ENCODE measurements at regions not wholly inside any gene's neighbourhood (a gene's known extent, or its start where the extent isn't known, plus 50 kb on each side); places are given as distances from the start of the nearest gene placed in this dataset.

DNA sequence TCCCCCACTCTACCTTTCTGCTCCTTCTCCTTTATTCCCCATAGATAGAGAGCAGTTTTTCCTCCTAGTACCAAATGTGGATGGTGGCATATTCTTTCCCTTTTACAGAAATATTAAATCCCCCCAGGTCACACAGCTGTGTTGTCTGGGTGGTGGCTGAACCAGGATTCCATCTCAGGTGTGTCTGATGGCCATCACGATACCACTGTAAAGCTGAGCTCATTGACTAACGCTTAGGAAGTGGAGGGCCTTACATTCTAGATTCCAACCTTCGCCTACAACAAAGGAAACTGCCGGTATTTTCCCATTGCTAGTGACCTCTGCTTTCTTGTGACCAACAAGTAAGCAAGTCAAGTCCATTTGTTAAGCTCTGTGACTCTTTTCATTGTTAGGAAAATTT is 131.9 kb upstream of the KLF4 start:
- Mint-ChIP-seq H3K9me3 (peaks cover 9% of the 10 kb centered on the region), H3K27ac (no peak overlapping the region), H3K27me3 (ENCODE audit: low read depth, poor library complexity) (peaks cover 20% of the 10 kb centered on the region), H3K36me3 (ENCODE audit: low read depth) (no peaks in the 10 kb centered on the region), H3K4me3 (no peak overlapping the region), H3K4me1 (peaks cover 9% of the 10 kb centered on the region)
- no peak for DNase-seq
- no peak for TF ChIP-seq CTCF (IDR thresholded peaks at IDR 0.05)

DNA sequence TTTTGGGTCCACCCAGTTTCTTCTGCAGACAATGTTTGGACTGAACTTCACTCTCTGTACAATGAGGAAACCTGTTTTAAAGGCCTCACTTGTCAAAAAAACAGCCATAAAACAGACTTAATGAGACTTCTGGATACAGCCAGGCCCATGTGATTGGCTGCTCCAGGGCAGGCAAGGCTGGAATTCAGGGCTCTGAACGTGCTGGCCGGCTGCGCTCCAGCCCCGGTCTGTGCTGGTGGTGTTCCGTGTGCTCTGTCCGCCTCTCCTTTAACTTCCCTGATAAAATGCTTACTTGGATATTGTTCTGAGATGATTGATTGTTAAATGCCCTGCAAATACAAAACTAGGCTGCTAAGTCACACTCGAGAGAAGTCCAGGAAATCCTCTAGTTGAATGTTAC is 131.2 kb upstream of the KLF4 start:
- Mint-ChIP-seq H3K36me3 (ENCODE audit: low read depth) (no peaks in the 10 kb centered on the region), H3K4me3 (no peak overlapping the region), H3K9me3 (peaks cover 9% of the 10 kb centered on the region), H3K27me3 (ENCODE audit: low read depth, poor library complexity) (peaks cover 22% of the 10 kb centered on the region), H3K27ac (no peak overlapping the region), H3K4me1 (peaks cover 5% of the 10 kb centered on the region)
- no peak for TF ChIP-seq CTCF (IDR thresholded peaks at IDR 0.05)
- no peak for DNase-seq

DNA sequence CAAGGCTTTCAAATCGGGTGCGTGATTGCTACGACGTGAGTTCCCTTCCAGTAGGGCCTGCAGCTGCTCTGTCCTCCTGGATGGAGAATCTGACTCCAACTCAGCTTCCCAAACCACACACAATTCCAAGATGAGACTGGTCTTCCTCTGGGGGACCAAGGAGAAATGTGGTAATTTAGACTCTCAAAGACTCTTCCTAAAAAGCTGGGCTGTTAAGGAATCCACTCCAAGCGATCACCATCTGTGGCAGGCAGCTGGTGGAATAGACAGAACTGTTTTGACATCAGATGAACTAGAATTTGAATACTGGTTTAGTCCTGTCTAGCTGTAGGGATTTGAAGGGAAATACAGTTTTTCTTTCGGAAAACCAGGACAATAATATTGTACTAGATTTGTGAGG is 130.7 kb upstream of the KLF4 start:
- H3K9me3 Mint-ChIP-seq = peaks cover 9% of the 10 kb centered on the region
- peaks cover 19% of the 10 kb centered on the region for H3K27me3 Mint-ChIP-seq (ENCODE audit: low read depth, poor library complexity)
- H3K36me3 Mint-ChIP-seq (ENCODE audit: low read depth) = no peaks in the 10 kb centered on the region
- no peak overlapping the region for H3K27ac Mint-ChIP-seq
- peaks cover 5% of the 10 kb centered on the region for H3K4me1 Mint-ChIP-seq
- no peak for DNase-seq
- no peak for TF ChIP-seq CTCF (IDR thresholded peaks at IDR 0.05)
- no peak overlapping the region for H3K4me3 Mint-ChIP-seq

DNA sequence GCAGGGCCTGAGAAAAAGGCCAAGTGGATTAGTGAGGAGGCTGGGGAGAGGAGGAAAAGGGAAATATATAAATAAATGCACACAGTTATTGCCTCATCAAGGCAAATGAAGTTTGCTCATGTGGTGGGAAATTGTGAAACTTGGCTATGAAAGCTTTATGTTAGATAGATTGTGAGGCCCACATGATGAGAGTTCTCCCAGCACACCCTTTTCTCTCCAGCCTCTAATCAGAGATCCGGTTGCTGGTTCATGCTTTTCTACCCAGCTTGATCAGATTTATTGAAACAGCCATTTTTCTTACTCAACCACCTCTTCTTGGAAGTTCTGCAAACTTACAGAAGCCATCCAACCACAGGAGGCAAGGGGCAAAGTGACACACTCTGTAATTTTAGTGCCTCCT is 125.8 kb upstream of the KLF4 start:
- peaks cover 12% of the 10 kb centered on the region for H3K27me3 Mint-ChIP-seq (ENCODE audit: low read depth, poor library complexity)
- no peak for DNase-seq
- no peak for TF ChIP-seq CTCF (IDR thresholded peaks at IDR 0.05)

GRCh38 chr9:107614765-107615164 is 125.2 kb upstream of the KLF4 start:
- no peak for DNase-seq
- H3K4me1 Mint-ChIP-seq = peaks cover 10% of the 10 kb centered on the region
- H3K36me3 Mint-ChIP-seq (ENCODE audit: low read depth) = no peaks in the 10 kb centered on the region
- no peak overlapping the region for H3K27ac Mint-ChIP-seq
- peaks cover 12% of the 10 kb centered on the region for H3K27me3 Mint-ChIP-seq (ENCODE audit: low read depth, poor library complexity)
- TF ChIP-seq CTCF (IDR thresholded peaks at IDR 0.05) = no peak
- H3K9me3 Mint-ChIP-seq = no peaks in the 10 kb centered on the region
- H3K4me3 Mint-ChIP-seq = no peak overlapping the region

More for the DNA sequence above, 125.8 kb upstream of the KLF4 start:
- Mint-ChIP-seq H3K9me3 (no peaks in the 10 kb centered on the region), H3K4me1 (peaks cover 6% of the 10 kb centered on the region), H3K36me3 (ENCODE audit: low read depth) (no peaks in the 10 kb centered on the region), H3K27ac (no peak overlapping the region), H3K4me3 (no peak overlapping the region)

GRCh38 chr9:107613321-107613720 is 123.8 kb upstream of the KLF4 start:
- Mint-ChIP-seq H3K27ac (no peak overlapping the region), H3K4me3 (no peak overlapping the region), H3K27me3 (ENCODE audit: low read depth, poor library complexity) (peaks cover 16% of the 10 kb centered on the region), H3K9me3 (no peaks in the 10 kb centered on the region), H3K36me3 (ENCODE audit: low read depth) (no peaks in the 10 kb centered on the region), H3K4me1 (peaks cover 18% of the 10 kb centered on the region)
- no peak for DNase-seq
- no peak for TF ChIP-seq CTCF (IDR thresholded peaks at IDR 0.05)

Data from nephron progenitor cell (in vitro differentiated cells).